Islet of Langerhans (tissue), 1 donor: ENCODE measurements at regions not wholly inside any gene's neighbourhood (a gene's known extent, or its start where the extent isn't known, plus 50 kb on each side); places are given as distances from the start of the nearest gene placed in this dataset.
A peak's percentile ranks its signal among the peaks of the same experiment; 100 is the strongest.

Experiments
- FAIRE-seq: peaks from one replicate; lab custom pipeline; 2011; peaks lifted over from hg19 to GRCh38; lab: Jason Lieb, UNC

- no peak for FAIRE-seq
These were observed 53.3 kb downstream of the BLID start for GRCh38 chr11:122062763-122063162.

DNA sequence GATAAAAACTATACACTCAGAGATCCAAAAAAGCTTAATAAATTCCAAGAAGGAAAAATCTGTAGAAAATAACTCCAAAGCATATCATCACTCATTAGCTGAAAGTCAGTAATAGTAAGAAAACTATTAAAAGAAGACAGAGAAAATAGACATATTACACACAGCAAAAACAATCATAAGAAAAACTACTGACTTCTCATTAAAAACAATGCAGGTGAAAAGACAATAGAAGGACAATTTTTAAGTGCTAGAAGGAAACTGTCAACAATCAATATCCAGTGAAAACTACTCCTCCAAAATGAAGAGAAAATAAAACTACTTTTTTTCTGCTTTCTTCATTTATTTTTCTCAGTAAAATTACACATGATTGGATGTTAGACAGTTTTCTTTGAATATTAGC, 56.5 kb downstream of the BLID start:
- peak; percentile 81 for FAIRE-seq

GRCh38 chr11:122050021-122050690, 65.9 kb downstream of the BLID start:
- FAIRE-seq, result no peak

DNA sequence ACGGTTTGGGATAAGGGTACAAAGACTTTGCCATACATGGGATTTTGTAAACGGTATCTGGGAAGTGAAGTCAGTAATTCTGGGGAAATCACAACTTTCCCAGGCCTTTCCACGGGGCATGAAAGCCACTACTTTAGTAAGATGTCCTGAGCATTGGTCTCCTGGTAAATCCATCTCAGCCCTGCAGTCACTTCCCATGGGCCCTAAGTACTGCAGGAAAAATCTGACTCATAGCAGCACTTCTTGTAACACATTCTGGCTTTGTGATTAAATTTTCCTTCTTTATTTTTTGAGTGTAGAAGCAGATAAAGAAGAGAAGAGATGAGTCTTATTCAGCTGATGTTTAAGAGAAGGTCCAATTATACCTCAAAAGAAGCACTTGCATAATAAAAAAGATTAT, 67.6 kb downstream of the BLID start:
- no peak for FAIRE-seq

- no peak for FAIRE-seq
These were observed 69.2 kb downstream of the BLID start for GRCh38 chr11:122046846-122047245.

GRCh38 chr11:122046438-122046837, 69.6 kb downstream of the BLID start:
- FAIRE-seq, result no peak

- no peak for FAIRE-seq
These were observed 70.8 kb downstream of the BLID start for GRCh38 chr11:122045181-122045586.

GRCh38 chr11:122044086-122044485, 71.9 kb downstream of the BLID start:
- no peak for FAIRE-seq

- FAIRE-seq, result no peak
These were observed 73.0 kb downstream of the BLID start for GRCh38 chr11:122042981-122043380.

DNA sequence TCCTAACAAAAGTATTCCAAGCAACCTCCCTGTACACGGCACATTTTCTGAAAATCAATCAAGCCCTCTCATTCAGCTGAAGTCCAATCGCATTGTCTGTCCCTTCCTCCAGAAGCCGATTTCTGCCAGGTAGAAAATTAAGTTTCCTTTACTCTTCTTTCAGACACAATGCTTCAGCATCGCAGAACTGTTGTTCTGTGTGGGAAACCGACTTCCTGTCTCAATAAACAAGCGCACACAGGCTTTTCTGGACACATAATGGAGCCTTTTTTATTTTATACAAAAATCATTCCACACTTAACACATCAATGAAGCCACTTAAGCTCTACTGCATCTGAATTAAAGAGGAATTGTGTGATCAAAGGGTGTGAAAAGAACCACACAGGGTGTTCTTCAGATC, 75.6 kb downstream of the BLID start:
- no peak for FAIRE-seq

DNA sequence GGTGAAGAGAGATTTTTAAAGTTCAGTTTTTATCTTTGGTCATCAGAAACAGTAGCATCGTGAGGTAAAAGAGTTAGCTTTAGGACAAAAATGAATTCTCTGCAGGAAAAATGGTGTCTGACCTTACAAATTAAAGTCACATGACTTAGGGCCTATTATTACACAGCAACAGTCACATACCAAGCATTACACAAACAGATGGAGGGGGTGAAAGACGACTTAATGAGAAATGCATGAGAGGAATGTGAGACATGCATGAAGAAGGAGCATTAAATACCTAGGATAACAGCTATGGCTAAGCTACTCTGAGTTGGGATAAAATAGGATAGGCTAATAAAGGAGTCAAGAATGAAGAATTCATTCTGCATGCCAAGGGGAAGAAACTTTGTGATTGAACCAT, 77.5 kb downstream of the BLID start:
- FAIRE-seq, result no peak

GRCh38 chr11:122037911-122038310, 78.1 kb downstream of the BLID start:
- no peak for FAIRE-seq

DNA sequence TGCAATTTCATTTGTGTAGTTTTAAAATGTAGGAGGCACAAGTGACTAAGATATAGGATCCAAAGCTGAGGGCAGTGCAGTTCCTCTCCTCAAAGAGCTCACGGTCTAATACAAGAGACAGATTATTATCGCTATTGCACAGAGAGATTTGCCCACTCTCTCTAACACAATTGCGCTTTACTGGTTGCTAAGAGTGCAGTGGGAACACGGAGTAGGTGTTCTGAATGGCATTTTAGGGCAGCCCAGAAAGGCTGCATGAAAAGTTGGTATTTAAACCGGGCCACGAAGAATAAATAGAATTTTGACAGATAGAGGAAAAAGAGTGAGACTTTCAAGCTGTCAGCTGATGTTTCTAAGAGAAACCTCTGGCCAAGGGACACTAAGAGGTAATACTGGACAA, 79.5 kb downstream of the BLID start:
- FAIRE-seq, result no peak

- FAIRE-seq, result no peak
These were observed 80.0 kb downstream of the BLID start for GRCh38 chr11:122036018-122036417.

GRCh38 chr11:122033631-122034030, 82.4 kb downstream of the BLID start:
- FAIRE-seq, result no peak

- FAIRE-seq, result no peak
These were observed 82.8 kb downstream of the BLID start for GRCh38 chr11:122033193-122033592.

- FAIRE-seq, result no peak
These were observed 83.7 kb downstream of the BLID start for GRCh38 chr11:122032317-122032716.

DNA sequence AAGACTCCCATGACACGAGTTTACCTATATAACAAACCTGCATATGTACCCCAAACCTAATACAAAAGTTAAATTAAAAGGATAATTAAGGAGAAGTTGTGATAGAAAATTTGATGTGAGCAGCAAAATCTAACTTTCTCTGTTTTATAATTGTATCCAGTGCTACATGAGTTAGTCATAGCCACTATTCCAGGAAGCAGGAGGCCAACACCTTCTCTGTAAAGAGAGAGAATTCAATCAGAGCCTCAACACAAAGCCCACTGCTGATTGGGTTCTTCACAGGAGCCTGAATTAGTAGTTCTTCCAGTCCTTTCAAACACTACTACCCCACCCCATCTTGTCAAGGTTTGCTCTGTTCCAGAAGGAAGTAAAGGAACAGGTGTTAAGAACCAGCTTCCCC, 84.2 kb downstream of the BLID start:
- FAIRE-seq, result no peak

GRCh38 chr11:122030286-122030685, 85.7 kb downstream of the BLID start:
- no peak for FAIRE-seq

DNA sequence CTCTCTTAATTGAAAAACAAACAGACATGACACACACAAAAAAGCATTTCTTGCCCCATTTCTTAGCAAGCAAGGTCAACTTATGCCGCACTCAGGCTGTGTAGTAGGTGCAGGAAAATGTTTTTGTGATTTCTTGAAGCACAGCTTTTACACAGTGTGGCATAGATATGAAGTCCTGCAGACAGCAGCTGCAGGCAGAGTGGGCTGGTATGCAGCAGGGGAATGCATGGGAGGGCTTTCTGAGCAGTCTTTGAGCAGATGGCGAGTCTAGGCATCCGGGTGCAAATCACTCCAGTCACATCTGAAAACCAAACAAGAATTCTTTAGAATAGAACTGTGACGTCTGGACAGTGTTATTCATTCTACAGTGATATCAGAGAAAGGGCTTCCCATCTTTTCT, 87.5 kb downstream of the BLID start:
- FAIRE-seq, result no peak

DNA sequence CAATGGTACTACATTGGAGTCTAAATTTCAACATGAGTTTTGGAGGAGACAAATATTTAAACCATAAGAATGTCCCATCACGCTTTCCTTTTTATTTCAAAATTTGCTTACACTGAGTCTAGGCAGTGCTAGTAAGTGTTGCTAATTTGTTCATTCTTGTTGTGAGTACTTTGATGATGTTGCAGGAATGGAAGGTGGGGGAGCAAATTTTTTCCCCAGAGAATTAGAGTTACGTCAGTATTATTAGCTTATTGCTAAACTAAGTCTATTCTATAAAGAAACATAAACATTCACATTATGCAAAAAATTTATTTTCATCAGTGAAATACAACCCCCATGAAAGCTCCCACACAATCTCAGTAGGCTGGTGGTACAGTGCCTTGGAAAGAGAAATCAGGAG, 88.0 kb downstream of the BLID start:
- FAIRE-seq, result no peak

GRCh38 chr11:122025757-122026156, 90.3 kb downstream of the BLID start:
- FAIRE-seq, result no peak

- FAIRE-seq, result no peak
These were observed 91.7 kb downstream of the BLID start for GRCh38 chr11:122024278-122024677.

DNA sequence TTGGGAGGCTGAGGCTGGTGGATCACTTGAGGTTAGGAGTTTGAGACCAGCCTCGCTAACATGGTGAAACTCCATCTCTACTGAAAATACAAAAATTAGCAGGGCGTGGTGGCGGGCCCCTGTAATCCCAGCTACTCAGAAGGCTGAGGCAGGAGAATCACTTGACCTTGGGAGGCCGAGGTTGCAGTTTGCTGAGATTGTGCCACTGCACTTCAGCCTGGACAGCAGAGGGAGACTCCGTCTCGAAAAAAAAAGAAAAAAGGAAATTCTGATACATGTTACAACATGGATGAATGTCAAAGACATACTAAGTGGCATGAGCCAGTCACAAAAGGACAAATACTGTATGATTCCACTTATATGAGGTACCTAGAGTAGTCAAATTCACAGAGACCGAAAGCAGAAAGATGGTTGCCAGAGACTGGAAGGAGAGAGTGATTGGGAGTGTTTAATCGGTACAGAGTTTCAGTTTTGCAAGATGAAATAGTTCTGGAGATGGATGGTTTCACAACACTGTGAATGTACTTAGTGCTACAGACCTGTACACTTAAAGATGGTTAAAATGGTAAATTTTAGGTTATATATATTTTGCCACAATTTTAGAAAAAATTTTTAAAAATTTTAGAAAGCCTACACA, 92.3 kb downstream of the BLID start:
- FAIRE-seq, result no peak
